K562 (cell line): ENCODE measurements at regions not wholly inside any gene's neighbourhood (a gene's known extent, or its start where the extent isn't known, plus 50 kb on each side); places are given as distances from the start of the nearest gene placed in this dataset.

Experiments used
- ATAC-seq: fragments of 200-7000 bp; cut with Tn5 transposase; 3 replicates; pipeline ENCODE4 v1.9.1; 2020; ENCODE audit warnings: moderate library complexity
- BruUV-seq: library from RNA; stranded (reverse); fragments of 400-500 nt; replicated peaks from 2 replicates; lab custom pipeline; 2021; lab: Mats Ljungman, UMichigan
- CTCF ChIA-PET: fragments of 300-600 bp; formaldehyde crosslinking; extraction: SDS; loops from one replicate; lab custom pipeline; 2021; ENCODE audit warnings: low intra/inter-chr PET ratio; lab: Yijun Ruan, JAX
- POLR2A ChIA-PET: fragments of 300-600, 350-650 bp; sonication (Branson Sonifier 250); formaldehyde crosslinking; extraction: SDS; loops from one replicate; lab custom pipeline; 2021; ENCODE audit warnings: antibody characterized with exemption, inconsistent platforms; lab: Yijun Ruan, JAX
- DNase-seq, 4 experiments: peaks; one replicate each; pipeline versions ENCODE4 v3.0.0 to v3.0.0-alpha.2; 2011 to 2018; ENCODE audit warnings: low spot score in 3 of 4, mixed read lengths in 3 of 4; ENCODE audit errors: extremely low read depth in 1 of 4
- FAIRE-seq: peaks from 2 replicates; lab custom pipeline; 2011; peaks lifted over from hg19 to GRCh38; lab: Jason Lieb, UNC
- H2AFZ ChIP-seq: 2 replicates; pipeline ENCODE4 v1.6.0; 2011; ENCODE audit warnings: low read depth, low read length, control low read depth, inconsistent platforms
- H3K27ac ChIP-seq: fragments of 200-600 bp; 3 replicates; pipeline ENCODE4 v1.8.0; 2011; ENCODE audit warnings: low read depth, mild to moderate bottlenecking, control low read depth, inconsistent platforms, low read length, moderate library complexity, mixed read lengths; ENCODE audit errors: extremely low read depth
- H3K27me3 ChIP-seq, 2 experiments: fragments of 300-600 bp in 1 of 2; 2 replicates in 1 of 2; 3 replicates in 1 of 2; pipeline versions ENCODE4 v1.6.0 to v1.8.0; 2011; ENCODE audit warnings: inconsistent platforms in 2 of 2, low read length in 2 of 2, mild to moderate bottlenecking in 1 of 2, mixed read lengths in 1 of 2, moderate library complexity in 1 of 2; ENCODE audit not compliant: control insufficient read depth in 2 of 2, insufficient read depth in 2 of 2
- H3K36me3 ChIP-seq: fragments of 300-600 bp; 3 replicates; pipeline ENCODE4 v1.8.0; 2011; ENCODE audit warnings: mild to moderate bottlenecking, low read length, inconsistent platforms; ENCODE audit not compliant: control insufficient read depth, insufficient read depth
- H3K4me1 ChIP-seq, 2 experiments: fragments of 200-600 bp in 1 of 2; replicated peaks in 1 of 2; 2 replicates in 1 of 2; 3 replicates in 1 of 2; pipeline versions ENCODE4 v1.5.1 to v1.8.0; 2011; ENCODE audit warnings: inconsistent platforms in 2 of 2, low read length in 2 of 2, mild to moderate bottlenecking in 1 of 2, mixed read lengths in 1 of 2, moderate library complexity in 1 of 2; ENCODE audit not compliant: control insufficient read depth in 2 of 2, insufficient read depth in 2 of 2
- H3K4me2 ChIP-seq: 2 replicates; pipeline ENCODE4 v1.6.1; 2011; ENCODE audit warnings: low read length, control low read depth, inconsistent platforms, mixed read lengths; ENCODE audit not compliant: insufficient read depth
- H3K4me3 ChIP-seq: fragments of 200-600 bp; sonication (generic), shearing (Covaris generic); 2 replicates; pipeline ENCODE4 v1.5.1; 2016; ENCODE audit warnings: control low read depth, inconsistent platforms
- H3K79me2 ChIP-seq: fragments of 200-600 bp; 3 replicates; pipeline ENCODE4 v1.8.0; 2011; ENCODE audit warnings: low read length, inconsistent platforms; ENCODE audit not compliant: control insufficient read depth, insufficient read depth
- H3K9ac ChIP-seq, 2 experiments: 2 replicates each; pipeline versions ENCODE4 v1.6.0 to v1.6.1; 2011; ENCODE audit warnings: low read depth in 2 of 2, low read length in 2 of 2, control low read depth in 1 of 2, inconsistent platforms in 1 of 2, mild to moderate bottlenecking in 1 of 2, mixed read lengths in 1 of 2; ENCODE audit not compliant: insufficient read depth in 1 of 2
- H3K9me1 ChIP-seq: one replicate; pipeline ENCODE4 v1.6.0; 2011; ENCODE audit warnings: inconsistent platforms, mild to moderate bottlenecking, low read length, moderate library complexity; ENCODE audit not compliant: control insufficient read depth, insufficient read depth
- H3K9me3 ChIP-seq: replicated peaks from 2 replicates; pipeline ENCODE4 v1.5.1; 2011; ENCODE audit warnings: low read depth, low read length, inconsistent platforms; ENCODE audit not compliant: control insufficient read depth, insufficient read depth
- H4K20me1 ChIP-seq: replicated peaks from 2 replicates; pipeline ENCODE4 v1.6.1; 2011; ENCODE audit warnings: low read length, inconsistent platforms, mixed read lengths; ENCODE audit not compliant: control insufficient read depth, insufficient read depth
- CHCHD3 ChIP-seq: fragments of 250-450 bp; sonication (Bioruptor Pico); IDR thresholded peaks from 2 replicates; pipeline ENCODE4 v2.1.2; 2022; ENCODE audit warnings: mild to moderate bottlenecking
- CREB5 ChIP-seq: fragments of 250-450 bp; sonication (Bioruptor Pico); IDR thresholded peaks from 2 replicates; pipeline ENCODE4 v1.5.0; 2020; ENCODE audit warnings: mild to moderate bottlenecking
- FOSL1 ChIP-seq: fragments of 200-800 bp; sonication (Bioruptor generic); conservative IDR thresholded peaks from 2 replicates; pipeline ENCODE4 v1.6.1; 2016; ENCODE audit warnings: missing genetic modification characterization, missing compliant biosample characterization
- FOXK2 ChIP-seq, 2 experiments: fragments of 450-650 bp; IDR thresholded peaks in 1 of 2; conservative IDR thresholded peaks in 1 of 2; 2 replicates each; pipeline ENCODE4 v1.6.1; 2016; ENCODE audit warnings: low read depth in 2 of 2, mild to moderate bottlenecking in 1 of 2
- MLX ChIP-seq, 2 experiments: fragments of 450-650 bp in 1 of 2; sonication (generic) in 1 of 2; formaldehyde crosslinking; conservative IDR thresholded peaks; 2 replicates each; pipeline versions ENCODE4 v1.4.0 to v1.8.1; 2020 to 2022; ENCODE audit warnings: mild to moderate bottlenecking in 1 of 2, missing genetic modification reagents in 1 of 2
- NFE2L1 ChIP-seq: fragments of 450-650 bp; IDR thresholded peaks from 2 replicates; pipeline ENCODE4 v1.6.1; 2016; ENCODE audit warnings: missing genetic modification characterization, low read depth, mild to moderate bottlenecking, missing compliant biosample characterization, moderate library complexity, borderline replicate concordance
- PYGO2 ChIP-seq: fragments of 450-650 bp; IDR thresholded peaks from 2 replicates; pipeline ENCODE4 v1.6.1; 2016; ENCODE audit warnings: mild to moderate bottlenecking, missing genetic modification characterization, moderate library complexity, missing compliant biosample characterization
- RBBP5 ChIP-seq: fragments of 200-600 bp; sonication (generic); IDR thresholded peaks from 2 replicates; pipeline ENCODE4 v1.6.1; 2012; ENCODE audit warnings: borderline replicate concordance, mild to moderate bottlenecking, low read length, control low read depth, inconsistent platforms; ENCODE audit not compliant: insufficient read depth, poor library complexity, severe bottlenecking
- TRIM24 ChIP-seq, 2 experiments: fragments of 450-650 bp; IDR thresholded peaks; 2 replicates each; pipeline ENCODE4 v1.6.1; 2016
- TSHZ1 ChIP-seq: fragments of 250-450 bp; sonication (Bioruptor Pico); IDR thresholded peaks from 2 replicates; pipeline ENCODE4 v1.4.0; 2020; ENCODE audit warnings: mild to moderate bottlenecking, moderate library complexity
- YY1 ChIP-seq, 3 experiments: IDR thresholded peaks; 2 replicates each; pipeline ENCODE4 v1.6.1; 2011; ENCODE audit warnings: low read length in 2 of 3, mild to moderate bottlenecking in 2 of 3, moderate library complexity in 2 of 3, borderline replicate concordance in 1 of 3, control low read depth in 1 of 3, low read depth in 1 of 3; ENCODE audit not compliant: insufficient read depth in 3 of 3, insufficient replicate concordance in 2 of 3, control insufficient read depth in 1 of 3, insufficient read length in 1 of 3; ENCODE audit errors: extremely low read depth in 1 of 3
- ZNF280A ChIP-seq: fragments of 450-650 bp; IDR thresholded peaks from 2 replicates; pipeline ENCODE4 v1.6.1; 2018; ENCODE audit warnings: mild to moderate bottlenecking, low read depth; ENCODE audit not compliant: partially characterized antibody
- WGBS: fragments of 100-300 bp; shearing (Covaris generic); methylation state at CpG from one replicate; pipeline ENCODE4 v1.1.6; 2016; ENCODE audit warnings: low coverage, mixed read lengths; ENCODE audit not compliant: insufficient coverage; ENCODE audit errors: missing lambda C conversion rate; 5-methylcytosine and 5-hydroxymethylcytosine counted together
- in situ Hi-C: fragments of 300-500 bp; cut with MboI; formaldehyde crosslinking; loops from 4 replicates; pipeline ENCODE4 v1.15.0; 2018; ENCODE audit warnings: inconsistent platforms, mixed read lengths
- intact Hi-C: fragments of 100-400 bp; cut with micrococcal nuclease; formaldehyde crosslinking; loops from 2 replicates; pipeline ENCODE4 v1.14.2; 2022

- CTCF ChIA-PET, result no interaction called here
- H3K9ac ChIP-seq, result no peak overlapping the region
- no peak overlapping the region for H3K4me3 ChIP-seq
- H3K9me1 ChIP-seq, result no peaks in the 10 kb centered on the region
- H4K20me1 ChIP-seq, result no peaks in the 10 kb centered on the region
- H3K9me3 ChIP-seq, result peaks cover 3% of the 10 kb centered on the region; the same call in 1 of the 2 replicates
- intact Hi-C loops (no loop called here), in situ Hi-C loops (no loop called here)
- no peaks in the 10 kb centered on the region for H3K79me2 ChIP-seq
- no peaks in the 10 kb centered on the region for H3K4me1 ChIP-seq
- FAIRE-seq, result no peak
- H3K27ac ChIP-seq, result no peak overlapping the region
- no peaks in the 10 kb centered on the region for H3K36me3 ChIP-seq
- POLR2A ChIA-PET, result no interaction called here
- no peak for ATAC-seq
- no peaks in the 10 kb centered on the region for H3K27me3 ChIP-seq
- H3K4me2 ChIP-seq, result no peak overlapping the region
- BruUV-seq, result no TSS peak
- TF ChIP-seq CREB5, result no peak
- TF ChIP-seq FOXK2 (conservative IDR thresholded peaks at IDR 0.05 in 1 of 2, IDR thresholded peaks at IDR 0.05 in 1 of 2; ENCODE audit: low read depth in 2 of 2), result no peak
- no peak for TF ChIP-seq MLX (CRISPR knock-in tag; conservative IDR thresholded peaks at IDR 0.05)
- no peak for TF ChIP-seq RBBP5
- TF ChIP-seq TRIM24 (IDR thresholded peaks at IDR 0.05), result no peak
- TF ChIP-seq ZNF280A, result no peak
- TF ChIP-seq PYGO2 (tag), result no peak
- TF ChIP-seq FOSL1, result no peak
- TF ChIP-seq CHCHD3 (CRISPR knock-in tag), result no peak
- TF ChIP-seq TSHZ1, result no peak
- TF ChIP-seq YY1 (IDR thresholded peaks at IDR 0.05; ENCODE audit: borderline replicate concordance in 1 of 3, control insufficient read depth in 1 of 3, extremely low read depth in 1 of 3, insufficient read depth in 3 of 3, insufficient read length in 1 of 3, insufficient replicate concordance in 2 of 3, low read depth in 1 of 3, low read length in 2 of 3), result no peak
- TF ChIP-seq NFE2L1 (tag), result no peak
- WGBS, result under 1% methylated on average over 6 of the region's 6 CpGs
- no peak for DNase-seq
- no peak overlapping the region for H2AFZ ChIP-seq
These were observed 2173.5 kb upstream of the PIK3C3 start for GRCh38 chr18:39781565-39781964.
